GM10266 (cell line): ENCODE measurements at regions not wholly inside any gene's neighbourhood (a gene's known extent, or its start where the extent isn't known, plus 50 kb on each side); places are given as distances from the start of the nearest gene placed in this dataset.

Experiments used
- DNase-seq: peaks from one replicate; pipeline ENCODE4 v3.0.0; 2012; ENCODE audit errors: extremely low spot score
- CTCF ChIP-seq: IDR thresholded peaks from 2 replicates; pipeline ENCODE4 v1.5.1; 2012; ENCODE audit warnings: mild to moderate bottlenecking, low read depth; ENCODE audit not compliant: control insufficient read depth, insufficient read depth; ENCODE audit errors: missing control alignments

- TF ChIP-seq CTCF = no peak
- DNase-seq = no peak
Observed at GRCh38 chr15:77824361-77825251, 191.9 kb upstream of the LINGO1 start.

DNA sequence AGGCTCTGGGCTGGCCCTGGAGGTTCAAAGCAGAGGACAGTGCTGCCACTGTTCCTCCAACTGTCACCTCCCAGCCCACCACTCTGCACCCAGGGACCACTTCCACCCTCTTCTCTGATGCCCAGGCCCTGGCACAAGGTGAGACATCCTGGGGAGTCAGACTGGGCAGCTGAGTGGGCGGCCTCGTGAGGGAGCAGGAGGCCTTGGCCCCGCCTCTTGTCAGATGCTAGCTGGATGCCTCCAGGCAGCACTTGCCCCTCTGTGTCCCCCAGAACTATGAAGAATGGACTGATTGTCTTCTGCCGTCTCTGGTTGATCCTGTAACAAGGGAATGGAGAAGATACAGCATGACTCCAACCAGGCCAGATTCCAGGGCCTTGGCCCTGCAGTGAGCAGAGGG is 191.0 kb upstream of the LINGO1 start:
- no peak for TF ChIP-seq CTCF
- DNase-seq = no peak

DNA sequence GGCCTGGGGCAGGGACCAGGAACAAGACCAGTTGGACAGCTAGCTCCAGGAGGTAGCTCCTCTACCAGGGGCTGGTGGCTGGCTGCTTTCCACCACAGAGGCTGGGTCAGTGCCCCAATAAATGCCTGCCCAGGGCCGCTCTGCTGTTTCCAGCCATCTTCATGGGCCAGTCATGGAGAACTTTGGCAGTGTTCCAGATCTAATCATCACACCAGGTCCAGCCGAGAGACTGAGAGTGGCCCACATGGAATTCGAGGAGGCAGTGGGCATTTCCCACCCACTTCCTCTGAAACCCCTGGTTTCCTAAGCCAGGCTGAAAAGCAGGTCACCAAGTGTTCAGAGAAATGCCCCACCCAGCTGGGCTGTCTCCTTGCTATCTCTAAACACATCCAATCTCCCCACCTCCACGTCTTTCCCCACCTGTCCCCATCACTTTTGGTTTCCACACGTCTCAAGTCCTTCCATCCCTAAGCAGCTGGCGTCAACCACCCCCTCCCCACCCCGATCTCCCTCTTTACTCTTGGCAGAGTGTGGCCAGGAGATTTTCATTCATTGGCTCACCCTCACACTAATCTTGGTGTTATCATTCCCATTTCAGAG is 190.0 kb upstream of the LINGO1 start:
- DNase-seq = no peak
- no peak for TF ChIP-seq CTCF

GRCh38 chr15:77821959-77822256 is 189.2 kb upstream of the LINGO1 start:
- no peak for TF ChIP-seq CTCF
- DNase-seq = no peak

DNA sequence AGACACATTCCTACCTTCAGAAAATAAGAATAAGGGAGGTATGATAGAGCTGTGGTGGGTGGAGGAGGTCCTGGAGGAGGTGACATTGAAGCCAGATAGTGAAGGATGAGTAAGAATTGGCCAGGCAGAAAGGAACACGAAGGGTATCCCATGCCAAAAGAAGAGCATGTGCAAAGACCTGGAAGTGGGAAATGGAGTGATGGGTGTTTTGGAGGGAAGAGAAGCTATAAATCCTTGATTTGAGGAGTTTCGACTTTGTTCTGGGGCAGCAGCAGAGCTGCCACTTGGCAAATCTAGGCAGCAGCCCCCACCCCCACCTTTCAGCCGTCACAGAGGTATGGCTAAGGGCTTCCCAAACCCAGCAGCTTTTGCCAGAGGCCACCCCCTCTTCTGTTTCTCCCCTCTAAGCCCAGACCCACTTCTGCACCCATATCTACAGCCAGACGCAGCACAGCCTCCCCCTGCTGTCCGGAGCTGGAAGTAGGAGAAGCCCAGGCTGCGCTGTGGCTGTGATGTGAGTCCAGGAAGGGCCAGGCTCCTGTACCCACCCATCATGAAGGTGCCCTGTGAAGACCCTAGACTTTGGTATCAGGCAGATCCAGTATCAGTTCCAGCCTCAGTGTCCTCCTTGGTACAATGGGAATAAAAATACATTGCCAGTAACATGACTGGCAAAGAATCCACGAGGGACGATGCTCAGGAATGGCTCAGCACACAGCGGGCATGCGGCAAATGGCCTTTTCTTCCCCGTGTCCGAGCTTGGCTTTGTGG is 188.7 kb upstream of the LINGO1 start:
- DNase-seq = peak; percentile 79
- TF ChIP-seq CTCF = peak; percentile 79

DNA sequence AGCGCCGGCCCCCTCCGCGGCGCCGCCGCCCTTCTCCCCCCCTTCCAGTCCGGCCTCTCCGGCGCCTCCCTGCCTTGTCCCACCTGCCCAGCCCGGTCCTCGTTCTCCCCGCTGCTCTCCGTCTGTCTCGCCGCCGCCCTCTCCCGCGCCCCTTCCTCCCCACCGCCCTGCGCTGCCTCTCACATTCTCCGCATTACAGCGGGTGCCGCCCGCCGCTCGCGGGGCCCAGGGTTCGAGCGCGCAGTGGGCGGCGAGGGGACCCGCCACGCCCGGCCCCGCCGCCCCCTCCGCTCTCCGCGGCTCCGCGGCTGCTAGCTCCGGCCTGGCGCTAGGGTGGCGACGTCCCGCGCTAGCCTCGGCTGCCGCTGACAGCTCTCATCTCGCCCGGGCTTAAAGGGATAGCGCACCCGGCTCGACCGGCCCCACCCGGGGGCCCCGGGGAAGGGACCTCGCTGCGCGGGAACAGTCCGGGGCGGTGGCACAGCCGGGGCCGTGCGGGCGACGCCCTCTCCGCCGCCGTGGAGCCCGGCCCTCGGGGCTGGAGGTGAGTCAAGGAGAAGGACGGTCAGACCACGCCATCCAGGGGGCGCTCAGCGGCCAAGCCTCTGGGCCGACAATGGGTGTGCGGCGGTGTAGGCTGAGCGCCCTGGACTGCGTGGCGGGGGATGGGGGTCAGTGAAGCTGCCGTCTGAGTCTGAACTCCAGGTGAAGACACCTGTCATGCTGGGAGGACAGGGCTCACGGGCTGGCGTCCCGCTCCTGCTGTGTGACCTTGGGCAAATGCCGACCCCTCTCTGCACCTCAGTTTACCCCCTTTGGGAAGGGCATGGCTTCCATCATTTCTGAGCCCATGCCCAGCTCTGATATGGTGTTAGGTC is 187.4 kb upstream of the LINGO1 start:
- no peak for DNase-seq
- peak; percentile 29 for TF ChIP-seq CTCF
